ENCODE measurements at regions not wholly inside any gene's neighbourhood (a gene's known extent, or its start where the extent isn't known, plus 50 kb on each side); places are given as distances from the start of the nearest gene placed in this dataset.

DNA sequence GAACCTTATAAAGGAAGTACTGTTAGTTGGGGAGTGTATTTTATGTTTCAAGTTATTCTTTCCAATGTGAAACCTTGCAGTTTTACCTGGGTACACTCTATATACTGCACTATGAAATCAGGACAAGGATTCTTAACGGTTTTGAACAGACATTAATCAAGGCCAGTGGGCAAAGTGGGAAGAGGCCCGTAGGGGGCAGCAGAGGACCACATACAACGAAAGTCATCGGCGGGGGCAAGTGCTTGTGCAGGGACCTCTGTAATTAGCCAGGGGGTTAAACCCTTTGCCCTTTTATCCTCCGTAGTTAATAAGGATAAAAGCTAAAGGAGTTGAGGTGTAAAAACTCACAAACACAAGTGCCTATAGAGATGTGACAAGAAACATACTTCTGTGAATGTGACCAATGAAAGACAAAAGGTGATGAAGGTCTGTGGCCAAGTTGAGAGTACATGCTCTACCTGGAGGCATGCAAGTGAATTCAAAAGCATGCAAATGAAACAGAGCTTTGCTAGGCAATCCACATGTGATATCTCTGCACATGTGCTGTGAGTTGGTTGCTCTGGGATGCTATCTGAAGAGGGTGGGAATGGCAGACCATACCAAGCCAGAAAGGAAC is 392.7 kb upstream of the MAN1A1 start:
- TF ChIP-seq, protein P1, sequence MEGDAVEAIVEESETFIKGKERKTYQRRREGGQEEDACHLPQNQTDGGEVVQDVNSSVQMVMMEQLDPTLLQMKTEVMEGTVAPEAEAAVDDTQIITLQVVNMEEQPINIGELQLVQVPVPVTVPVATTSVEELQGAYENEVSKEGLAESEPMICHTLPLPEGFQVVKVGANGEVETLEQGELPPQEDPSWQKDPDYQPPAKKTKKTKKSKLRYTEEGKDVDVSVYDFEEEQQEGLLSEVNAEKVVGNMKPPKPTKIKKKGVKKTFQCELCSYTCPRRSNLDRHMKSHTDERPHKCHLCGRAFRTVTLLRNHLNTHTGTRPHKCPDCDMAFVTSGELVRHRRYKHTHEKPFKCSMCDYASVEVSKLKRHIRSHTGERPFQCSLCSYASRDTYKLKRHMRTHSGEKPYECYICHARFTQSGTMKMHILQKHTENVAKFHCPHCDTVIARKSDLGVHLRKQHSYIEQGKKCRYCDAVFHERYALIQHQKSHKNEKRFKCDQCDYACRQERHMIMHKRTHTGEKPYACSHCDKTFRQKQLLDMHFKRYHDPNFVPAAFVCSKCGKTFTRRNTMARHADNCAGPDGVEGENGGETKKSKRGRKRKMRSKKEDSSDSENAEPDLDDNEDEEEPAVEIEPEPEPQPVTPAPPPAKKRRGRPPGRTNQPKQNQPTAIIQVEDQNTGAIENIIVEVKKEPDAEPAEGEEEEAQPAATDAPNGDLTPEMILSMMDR (IDR thresholded peaks at IDR 0.05; ENCODE audit: control extremely low read depth in 1 of 3, insufficient read depth in 1 of 3, low read depth in 1 of 3, low read length in 3 of 3) = peak; percentile 74 to 84 (median 78)
- TF ChIP-seq POLR2A (IDR thresholded peaks at IDR 0.05; ENCODE audit: control extremely low read depth in 1 of 2, low read depth in 2 of 2, low read length in 2 of 2) (no peak), SRF (IDR thresholded peaks at IDR 0.05; ENCODE audit: low read depth, low read length) (no peak)
- TF ChIP-seq, protein P2, sequence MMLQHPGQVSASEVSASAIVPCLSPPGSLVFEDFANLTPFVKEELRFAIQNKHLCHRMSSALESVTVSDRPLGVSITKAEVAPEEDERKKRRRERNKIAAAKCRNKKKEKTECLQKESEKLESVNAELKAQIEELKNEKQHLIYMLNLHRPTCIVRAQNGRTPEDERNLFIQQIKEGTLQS (IDR thresholded peaks at IDR 0.05; ENCODE audit: insufficient read depth, low read depth, low read length) = no peak
